ENCODE measurements at regions not wholly inside any gene's neighbourhood (a gene's known extent, or its start where the extent isn't known, plus 50 kb on each side); places are given as distances from the start of the nearest gene placed in this dataset.

DNA sequence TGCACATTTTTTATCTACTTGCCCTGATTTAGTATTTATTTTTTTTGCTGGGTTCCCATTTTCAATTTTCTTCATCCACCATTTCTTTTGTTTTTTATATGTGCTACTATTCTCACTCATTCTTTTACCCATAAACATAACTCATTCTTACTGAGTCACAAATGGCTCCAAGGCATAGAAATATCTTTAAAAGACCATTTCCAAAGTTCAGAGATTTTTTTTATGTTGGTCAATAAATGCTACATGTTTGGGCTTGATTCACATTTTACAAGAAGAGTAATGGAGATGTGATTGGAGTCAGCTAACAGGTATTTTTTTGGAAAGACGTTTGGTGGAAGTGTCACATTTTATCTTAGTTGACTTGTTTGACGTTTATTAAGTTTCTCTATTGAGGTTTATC is 1303.2 kb upstream of the LRRTM3 start:
- TF ChIP-seq, protein P1, sequence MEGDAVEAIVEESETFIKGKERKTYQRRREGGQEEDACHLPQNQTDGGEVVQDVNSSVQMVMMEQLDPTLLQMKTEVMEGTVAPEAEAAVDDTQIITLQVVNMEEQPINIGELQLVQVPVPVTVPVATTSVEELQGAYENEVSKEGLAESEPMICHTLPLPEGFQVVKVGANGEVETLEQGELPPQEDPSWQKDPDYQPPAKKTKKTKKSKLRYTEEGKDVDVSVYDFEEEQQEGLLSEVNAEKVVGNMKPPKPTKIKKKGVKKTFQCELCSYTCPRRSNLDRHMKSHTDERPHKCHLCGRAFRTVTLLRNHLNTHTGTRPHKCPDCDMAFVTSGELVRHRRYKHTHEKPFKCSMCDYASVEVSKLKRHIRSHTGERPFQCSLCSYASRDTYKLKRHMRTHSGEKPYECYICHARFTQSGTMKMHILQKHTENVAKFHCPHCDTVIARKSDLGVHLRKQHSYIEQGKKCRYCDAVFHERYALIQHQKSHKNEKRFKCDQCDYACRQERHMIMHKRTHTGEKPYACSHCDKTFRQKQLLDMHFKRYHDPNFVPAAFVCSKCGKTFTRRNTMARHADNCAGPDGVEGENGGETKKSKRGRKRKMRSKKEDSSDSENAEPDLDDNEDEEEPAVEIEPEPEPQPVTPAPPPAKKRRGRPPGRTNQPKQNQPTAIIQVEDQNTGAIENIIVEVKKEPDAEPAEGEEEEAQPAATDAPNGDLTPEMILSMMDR (IDR thresholded peaks at IDR 0.05; ENCODE audit: low read length) = no peak
- no peak for TF ChIP-seq EZH2phosphoT487 (IDR thresholded peaks at IDR 0.05; ENCODE audit: low read length)

Measured in MM.1S (cell line).